GM19328 (cell line): ENCODE measurements at regions not wholly inside any gene's neighbourhood (a gene's known extent, or its start where the extent isn't known, plus 50 kb on each side); places are given as distances from the start of the nearest gene placed in this dataset.

Experiments used
- ATAC-seq: cut with Tn5 transposase; IDR thresholded peaks from one replicate; pipeline ENCODE4 v1.9.1; 2021; ENCODE audit warnings: mild to moderate bottlenecking, moderate library complexity; ENCODE audit not compliant: unreplicated experiment

DNA sequence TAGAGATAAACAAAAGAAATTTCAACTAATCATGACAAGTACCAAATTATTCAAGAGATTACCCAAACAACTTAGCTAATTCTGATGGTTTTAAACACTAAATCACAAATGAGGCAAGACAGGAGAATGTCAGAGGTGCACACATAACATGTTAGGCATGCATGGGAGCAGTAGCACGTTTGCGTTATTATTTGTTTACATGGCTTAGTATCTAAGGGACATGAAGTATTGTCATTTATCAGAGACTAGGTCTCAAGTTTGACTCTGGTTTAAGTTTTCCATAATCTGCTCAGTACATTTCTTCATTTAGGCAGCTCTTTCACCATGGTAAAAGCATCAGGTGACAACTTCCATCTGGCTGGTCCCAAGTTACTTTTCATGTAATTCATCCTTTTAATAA, 244.1 kb upstream of the TNC start:
- ATAC-seq, result no peak

DNA sequence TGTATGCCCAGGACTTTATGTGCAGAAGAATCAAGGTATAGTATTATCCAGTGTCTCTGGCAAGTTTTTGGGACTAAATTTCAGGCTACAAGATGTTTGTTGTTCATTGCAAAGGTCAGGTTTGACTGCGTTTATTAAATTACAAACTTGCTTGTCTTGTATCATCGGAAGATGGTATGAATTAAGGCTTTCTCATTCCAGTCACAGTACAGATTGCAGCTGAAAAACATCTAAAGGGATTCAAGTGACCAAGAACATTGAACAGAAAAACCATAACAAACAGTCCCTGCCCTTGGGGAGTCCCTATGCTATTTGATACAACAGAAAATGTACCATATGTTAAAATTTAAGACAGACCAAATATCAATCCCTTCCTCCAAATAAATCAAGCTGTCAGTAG, 244.7 kb upstream of the TNC start:
- ATAC-seq, result no peak

DNA sequence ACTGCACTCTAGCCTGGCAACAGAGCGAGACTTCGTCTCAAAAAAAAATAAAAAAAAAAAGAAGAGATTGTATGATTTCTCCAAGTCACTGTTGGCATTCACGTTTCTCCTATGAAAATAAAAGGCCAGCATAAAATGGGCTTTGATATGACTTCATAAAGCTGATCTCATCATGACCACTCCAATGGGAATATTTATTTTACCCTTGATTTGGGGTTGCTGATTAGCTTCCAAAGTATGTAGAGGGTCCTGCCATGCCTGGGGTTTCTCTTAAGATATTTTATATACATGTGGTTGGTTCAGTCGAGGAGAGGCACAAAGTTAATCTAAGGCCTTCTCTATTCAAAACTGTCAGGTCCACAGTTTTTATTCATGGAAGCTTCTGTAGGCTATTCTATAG, 247.0 kb upstream of the TNC start:
- no peak for ATAC-seq

DNA sequence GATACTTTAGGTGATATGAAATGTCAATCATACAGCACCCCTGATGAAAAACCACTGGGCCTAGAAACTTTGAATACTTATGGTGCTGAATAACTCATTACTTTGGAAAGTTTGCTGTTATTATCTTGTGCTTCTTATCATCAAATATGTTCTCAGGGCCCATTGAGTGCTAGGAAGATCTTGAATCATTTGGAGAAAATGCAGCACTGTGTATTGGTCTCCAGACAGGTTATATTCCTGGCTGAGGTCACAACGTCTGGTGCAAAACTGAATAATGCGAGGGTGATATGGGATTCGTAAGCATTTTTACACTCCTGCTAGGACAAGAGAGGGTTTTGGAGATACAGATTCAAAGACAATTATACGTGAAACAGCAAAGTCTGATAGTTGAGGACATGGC, 249.4 kb upstream of the TNC start:
- no peak for ATAC-seq

DNA sequence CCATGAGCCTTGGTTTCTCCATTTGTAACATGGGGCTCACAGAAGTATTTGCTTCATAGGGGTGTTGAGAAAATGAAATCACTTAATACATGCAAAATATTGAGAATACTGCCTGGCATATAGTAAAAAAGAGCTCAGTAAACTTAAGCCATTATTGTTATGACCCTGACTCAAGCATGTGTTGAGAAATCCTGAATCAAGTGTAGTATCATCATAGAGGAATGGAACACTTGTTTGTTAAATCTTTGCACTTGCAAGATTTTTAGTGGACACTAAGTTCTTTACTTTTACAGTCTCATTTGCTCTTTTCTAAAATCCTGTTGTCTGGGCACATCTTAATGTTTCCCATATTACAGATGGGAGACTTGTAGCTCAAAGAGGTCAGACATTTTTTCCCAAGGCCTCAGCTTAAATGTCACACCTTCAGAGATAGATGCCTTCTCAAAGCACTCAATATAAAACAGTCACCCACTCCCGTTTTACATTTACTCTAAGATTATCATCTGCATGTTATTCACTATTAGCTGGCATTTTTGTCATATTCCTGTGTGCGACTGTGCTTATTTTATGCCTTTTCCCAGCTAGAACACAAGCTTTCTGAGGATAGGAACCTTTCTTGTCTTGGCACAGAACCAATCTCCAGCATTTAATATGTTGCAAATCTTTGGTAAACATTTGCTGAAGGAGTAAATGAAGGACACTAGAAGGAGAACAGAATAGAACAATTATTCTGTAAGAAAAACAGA, 250.0 kb upstream of the TNC start:
- ATAC-seq, result no peak

DNA sequence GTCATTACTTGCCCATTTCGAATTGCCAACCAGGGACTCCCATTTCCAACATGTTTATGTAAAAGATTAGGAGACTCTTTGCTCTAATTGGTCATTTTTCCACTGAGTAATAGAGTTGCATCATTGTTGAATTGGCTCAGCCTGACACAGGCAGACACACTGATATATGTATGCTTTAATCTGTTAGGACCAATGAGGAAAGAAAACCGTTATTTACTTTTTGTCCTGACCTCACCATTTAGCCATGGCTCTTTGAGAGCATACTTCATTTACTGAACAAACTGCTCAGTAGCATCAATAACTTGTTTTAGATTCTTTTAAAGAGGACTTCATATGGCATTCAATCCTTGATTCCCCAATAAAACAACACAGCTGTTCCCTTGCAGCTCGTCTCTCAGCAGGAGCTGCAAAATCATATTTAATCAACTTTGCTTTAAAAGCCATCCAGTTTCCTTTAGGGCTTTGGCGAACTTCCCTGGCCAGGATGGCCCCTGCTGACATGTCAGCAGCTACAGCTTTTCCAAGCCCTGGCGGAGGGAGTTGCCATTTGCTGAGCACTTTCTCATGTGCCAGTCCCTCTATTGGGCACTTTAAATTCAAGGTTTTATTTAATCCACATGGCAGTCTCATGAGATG, 251.5 kb upstream of the TNC start:
- no peak for ATAC-seq

DNA sequence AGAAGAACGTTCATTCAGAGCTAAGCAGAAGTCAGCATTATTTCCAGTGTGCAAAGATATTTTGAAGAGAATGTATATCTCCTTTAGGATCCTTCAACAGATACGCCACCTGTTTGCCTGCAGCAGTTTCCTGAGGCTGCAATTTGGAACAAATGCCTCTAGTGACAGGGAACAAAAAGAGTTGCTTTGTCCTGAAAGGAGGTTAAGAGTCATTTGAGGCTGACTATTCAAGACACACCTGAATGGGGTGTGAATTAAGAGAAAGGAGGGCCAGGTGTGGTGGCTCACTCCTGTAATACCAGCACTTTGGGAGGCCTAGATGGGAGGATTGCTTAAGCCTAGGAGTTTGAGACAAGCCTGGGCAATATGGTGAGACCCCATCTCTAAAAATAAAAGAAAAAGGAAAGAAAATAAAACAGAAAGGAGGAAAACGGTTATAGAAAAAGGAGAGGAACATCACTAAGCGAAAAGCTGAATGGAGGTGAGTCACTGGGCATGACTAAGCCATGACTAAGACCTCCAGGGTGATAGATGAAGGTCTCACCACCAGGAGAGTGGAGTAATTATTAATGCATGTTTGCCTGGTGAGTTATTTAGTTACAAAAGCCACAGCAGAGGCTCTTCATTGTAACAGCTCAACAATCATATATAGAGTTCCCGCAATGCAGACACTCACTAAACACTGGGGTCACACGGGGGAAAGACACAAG, 255.2 kb upstream of the TNC start:
- ATAC-seq, result no peak

DNA sequence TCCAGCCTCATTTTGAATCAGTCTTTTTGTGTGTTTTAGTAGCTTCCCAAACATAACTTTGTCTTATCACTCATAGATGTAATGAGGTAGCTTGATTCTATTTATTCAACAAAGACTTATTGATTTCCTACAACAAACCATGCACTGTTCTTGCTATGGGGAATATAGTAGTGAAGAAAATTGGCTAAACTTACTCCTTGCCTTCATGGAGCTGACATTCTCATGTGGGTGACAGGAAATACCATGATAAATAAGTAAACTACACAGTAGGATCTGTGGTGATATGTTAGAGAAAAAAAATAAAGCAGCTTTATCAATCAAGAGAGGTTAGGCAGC, 255.7 kb upstream of the TNC start:
- ATAC-seq, result no peak

DNA sequence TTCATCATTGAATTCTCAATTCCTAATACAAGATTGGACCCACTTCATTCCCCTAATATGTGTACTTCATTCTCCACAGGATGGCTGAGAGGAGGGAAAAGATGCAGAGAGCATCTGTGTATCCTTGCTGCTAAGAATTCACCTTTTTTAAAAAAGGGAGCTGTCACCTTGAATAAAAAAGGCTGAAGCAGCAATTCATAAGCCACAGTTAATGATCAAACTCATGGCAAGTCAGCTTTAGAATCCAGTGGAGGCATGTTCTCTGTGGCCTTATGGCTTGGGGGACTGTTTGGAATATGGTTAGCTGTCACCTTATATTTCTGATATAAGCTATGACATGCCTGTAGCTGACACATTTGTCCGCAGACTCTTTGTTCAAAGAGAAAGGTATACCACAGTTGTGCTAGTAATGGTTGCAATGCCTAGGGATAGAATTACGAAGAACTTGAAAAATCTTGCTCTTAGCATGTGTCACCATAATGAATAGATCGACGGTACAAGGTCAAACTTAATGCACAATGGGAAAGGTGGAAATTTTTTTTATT, 256.8 kb upstream of the TNC start:
- no peak for ATAC-seq

DNA sequence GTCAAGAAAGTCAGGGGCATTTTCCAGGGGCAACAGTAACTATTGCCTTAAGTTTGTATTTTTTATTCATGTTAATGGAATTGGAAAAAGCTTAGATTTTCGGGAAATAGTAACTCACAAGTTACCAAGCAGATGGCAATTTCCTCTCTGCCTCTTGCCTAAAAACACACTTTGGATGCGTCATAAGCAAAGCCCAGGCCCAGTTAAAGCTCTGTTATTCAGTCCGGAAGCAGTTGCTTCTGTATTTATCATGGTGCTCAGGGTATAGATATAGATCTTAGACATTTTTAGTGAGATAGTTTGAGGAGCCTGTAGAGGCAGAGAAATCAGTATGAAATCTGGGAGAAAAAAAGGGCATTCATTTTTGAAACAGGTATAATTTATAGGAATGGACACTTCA, 260.3 kb upstream of the TNC start:
- no peak for ATAC-seq

DNA sequence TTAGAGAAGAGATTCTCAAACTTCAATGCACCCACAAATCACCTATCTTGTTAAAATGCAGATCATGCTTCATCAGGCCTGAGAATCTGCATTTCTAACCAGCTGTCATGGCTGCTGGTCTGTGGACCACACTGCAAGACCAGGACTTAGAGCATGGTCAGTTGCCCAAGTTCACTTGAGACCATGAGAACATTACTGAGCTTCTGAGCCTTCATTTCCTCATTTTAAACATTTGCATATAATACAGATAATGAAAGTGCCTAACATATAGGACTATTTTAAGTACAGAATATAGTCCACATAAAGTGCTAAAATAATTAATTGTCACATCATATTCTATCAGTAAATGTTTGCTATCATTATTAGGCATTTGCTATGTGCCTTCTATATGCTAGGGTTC, 260.8 kb upstream of the TNC start:
- ATAC-seq, result no peak

DNA sequence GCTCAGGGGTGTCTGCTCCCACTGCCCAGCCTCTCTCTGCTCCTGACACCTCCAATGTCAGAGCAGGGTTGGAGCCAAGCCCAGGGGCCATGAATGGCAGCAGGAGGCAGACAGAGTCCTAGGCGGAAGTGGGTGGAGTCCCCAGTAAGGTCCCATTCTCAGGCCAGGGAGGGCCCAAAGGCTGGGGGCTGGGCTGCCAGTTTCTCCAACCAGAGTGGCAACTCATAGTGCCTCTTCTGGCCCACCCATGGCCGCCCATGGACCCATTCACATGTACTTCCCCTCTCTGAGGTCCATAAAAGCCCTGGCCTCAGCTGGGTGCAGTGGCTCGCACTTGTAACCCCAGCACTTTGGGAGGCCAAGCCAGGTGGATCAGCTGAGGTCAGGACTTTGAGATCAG, 261.8 kb upstream of the TNC start:
- no peak for ATAC-seq

DNA sequence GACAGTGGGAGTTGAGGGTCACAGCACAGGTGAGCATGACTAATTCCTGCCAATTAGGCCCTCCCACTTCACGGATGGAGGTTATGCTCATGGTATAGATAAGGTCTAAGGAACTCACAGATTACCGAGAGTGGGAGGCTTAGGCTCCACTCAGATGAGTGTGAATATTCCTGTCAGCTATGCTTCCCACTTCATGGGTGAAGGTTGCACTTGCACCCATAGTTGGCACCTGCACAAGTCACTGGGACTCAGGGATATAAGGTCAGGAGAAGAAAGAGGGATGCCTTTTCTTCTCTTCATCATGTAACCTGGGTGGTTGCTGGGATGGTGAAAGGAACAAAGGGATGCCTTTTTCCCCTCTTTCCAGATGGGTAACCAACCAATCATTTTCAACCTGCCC, 264.9 kb upstream of the TNC start:
- no peak for ATAC-seq

DNA sequence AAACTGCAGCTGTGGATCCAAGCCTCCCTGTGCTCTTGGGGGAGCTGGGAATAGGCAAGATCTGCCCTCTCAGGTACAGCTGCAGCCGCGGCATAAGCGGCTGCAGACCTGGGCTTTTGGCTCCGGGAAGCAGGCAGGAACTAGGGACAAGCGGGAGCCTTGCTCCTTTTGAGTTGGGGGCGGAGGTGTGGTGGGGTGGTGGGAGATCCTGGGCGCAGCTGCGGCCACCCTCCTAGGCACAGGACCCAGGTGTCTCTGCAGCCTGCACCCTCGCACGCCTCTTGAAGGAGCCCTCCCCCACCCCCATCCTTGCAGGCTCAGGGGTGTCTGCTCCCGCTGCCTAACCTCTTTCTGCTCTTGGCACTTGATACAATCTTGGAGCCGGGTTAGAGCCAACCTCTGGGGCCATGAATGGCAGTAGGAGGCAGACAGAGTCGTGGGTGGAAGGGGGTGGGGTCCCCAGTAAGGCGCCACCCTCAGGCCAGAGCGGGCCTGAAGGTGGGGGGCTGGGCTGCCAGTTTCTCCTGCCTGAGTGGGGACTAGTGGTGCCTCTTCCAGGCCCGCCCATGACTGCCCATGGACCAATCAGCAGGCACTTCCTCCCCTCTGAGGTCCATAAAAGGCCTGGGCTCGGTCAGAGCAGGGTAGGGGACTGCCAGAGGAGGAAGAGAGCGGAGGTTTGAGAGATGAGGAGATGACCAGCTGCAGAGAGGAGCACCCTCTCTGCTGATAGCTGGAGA, 267.6 kb upstream of the TNC start:
- no peak for ATAC-seq

DNA sequence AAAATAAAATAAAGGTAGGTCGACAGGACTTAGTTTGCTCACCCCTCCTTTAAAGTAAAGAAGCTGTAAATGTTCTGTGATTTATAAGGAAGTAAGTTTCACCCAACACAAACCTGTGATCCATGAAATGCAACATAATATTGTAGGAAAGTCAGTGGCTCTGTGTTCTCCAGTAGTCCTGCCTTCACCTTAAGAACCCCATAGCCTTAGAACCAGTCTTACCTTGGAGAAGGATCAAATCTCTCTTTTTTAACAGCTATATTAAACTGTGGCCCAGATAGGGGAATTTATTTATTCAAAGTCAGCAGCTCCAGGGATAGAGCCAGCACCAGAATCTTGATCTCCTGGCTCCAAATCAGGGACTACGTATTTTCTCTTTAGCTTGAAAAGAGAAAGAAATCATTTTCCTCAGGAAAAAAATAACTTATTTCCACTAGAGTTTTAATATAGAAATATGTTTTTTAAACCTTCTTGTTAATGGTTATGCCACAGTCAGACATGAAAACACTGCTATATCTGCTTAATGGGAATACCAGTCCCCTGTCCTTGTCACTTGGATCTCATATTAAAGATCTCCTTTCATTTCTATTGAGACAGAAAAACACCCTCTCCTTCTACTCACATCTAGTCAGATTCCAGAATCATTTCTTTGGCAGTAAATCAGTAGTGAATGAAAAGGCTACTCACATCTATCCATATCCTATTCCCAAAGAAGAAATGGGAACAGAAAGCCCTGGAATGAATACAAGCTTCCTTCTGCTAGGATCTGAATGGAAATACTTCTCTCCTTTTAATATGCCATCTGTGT, 269.2 kb upstream of the TNC start:
- no peak for ATAC-seq

DNA sequence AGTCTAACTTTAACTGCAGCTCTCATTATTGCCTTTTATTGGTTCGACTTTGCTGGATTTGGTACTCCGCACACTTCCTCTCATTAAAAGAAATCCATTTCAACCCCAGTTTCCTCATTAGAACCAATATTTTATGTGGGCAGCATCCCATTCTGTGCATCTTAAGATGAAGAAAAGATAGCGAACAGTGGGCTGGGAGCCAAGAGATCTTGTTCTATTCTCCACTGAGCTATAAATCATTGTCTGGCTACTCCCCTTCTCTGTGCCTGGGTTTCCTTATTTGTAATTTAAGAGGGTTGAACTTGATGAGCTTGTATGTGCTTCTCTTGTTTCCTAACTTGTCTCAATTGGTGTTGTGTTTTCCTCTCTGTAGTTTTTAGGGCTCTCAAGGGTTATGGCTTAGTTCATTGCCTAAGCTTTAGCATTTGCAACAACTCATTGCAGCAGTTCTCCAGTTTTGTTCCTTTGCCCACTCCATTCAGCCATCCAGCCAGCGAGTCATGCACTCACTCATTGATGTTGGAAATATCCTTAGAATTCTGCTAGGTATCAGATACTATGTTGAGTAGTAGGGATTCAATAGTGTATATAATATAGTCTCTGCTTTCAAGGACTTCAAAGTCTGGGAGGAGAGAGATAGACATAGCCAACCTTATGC, 273.3 kb upstream of the TNC start:
- no peak for ATAC-seq

DNA sequence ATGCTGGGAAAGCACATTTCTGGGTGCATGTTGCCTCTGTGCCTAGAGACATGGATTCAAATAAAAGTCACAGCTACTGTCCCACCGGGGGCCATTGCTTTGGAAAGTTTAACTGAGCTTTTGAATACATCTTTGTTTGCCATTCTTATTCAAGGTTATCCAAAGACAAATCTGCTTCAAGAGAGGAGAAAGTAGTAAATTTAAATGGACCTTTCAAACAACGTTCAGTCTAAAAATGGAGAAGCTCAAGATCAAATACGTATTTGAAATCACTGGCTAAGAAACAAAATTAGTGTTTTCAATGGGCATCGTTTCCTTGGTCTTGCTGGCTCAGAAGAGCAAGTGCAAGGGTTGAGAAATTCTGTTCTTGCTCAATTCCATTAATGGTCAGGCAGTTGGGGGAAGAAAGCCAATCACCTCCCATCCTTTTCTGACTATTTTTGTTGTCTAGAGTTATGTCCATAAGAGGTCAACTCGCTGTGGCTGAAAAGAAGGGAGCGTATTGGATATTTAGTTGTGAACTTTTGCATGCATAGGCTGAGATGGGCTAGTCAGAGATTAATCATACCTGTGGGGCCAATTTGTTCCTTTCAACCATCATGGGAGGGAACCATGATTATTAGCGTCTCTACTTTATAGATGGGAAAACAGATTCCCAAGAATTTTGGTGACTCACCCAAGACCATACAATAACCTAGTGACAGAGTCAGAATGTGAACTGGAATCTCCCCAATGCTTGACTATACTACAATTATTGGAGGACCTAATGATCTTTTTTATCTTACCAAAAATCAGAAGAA, 276.2 kb upstream of the TNC start:
- ATAC-seq, result no peak

DNA sequence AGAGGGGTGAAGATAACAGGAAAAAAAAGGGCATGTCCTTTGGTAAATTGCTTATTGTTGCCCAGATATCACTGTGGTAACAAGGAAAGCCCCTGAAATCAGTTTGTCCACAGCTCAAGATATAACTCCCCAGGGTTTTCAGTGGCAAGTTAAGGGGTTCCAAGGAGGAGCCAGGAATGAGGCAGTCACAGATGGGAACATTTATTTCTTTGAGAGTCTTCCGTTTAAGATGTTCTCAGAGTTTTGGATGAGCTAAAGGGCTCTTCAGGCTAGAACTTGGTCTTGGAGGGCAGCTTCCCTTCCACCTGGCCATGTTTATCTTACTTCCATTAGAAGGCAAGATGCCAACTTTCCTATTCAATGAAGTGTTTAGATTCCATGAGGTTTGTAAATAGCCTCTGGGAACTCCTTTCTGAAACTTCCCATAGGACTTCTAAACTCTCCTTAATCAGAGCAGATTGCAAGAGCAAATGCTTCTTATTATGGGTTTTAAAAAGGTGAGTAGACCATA, 277.6 kb upstream of the TNC start:
- ATAC-seq, result no peak

DNA sequence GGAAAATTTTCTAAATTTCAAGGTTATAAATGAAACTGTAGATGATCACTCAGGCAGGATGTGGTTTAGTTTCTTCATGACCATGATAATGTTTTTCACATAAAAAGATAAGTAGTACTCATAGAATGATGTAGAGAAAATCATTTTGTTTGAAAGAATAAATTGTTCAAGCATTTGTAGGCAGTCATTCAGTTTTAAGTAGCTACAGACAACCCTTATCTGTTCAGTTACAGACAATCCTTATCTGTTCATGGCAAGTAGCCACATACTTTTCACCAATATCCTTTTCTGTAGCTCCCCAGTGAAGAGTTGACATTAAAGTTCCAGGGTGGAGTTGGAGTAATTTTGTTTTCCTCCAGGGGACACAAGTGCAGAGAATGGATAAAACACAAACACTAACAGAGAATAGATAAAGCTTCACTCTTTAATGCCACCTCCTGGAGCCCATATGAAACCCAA, 278.1 kb upstream of the TNC start:
- ATAC-seq, result no peak
